GM12892 (cell line): ENCODE measurements at regions not wholly inside any gene's neighbourhood (a gene's known extent, or its start where the extent isn't known, plus 50 kb on each side); places are given as distances from the start of the nearest gene placed in this dataset.

Experiments
- POLR2A ChIP-seq: IDR thresholded peaks from 2 replicates; pipeline ENCODE4 v1.6.1; 2011; ENCODE audit warnings: low read depth, low read length, control low read depth
- POLR2AphosphoS5 ChIP-seq: IDR thresholded peaks from 2 replicates; pipeline ENCODE4 v1.6.1; 2011; ENCODE audit warnings: low read depth, low read length, control low read depth

- TF ChIP-seq POLR2A (no peak), POLR2AphosphoS5 (no peak)
Observed at GRCh38 chr18:28584731-28585130, 407.8 kb upstream of the CDH2 start.
